Left ventricle myocardium superior (tissue), 1 donor: ENCODE measurements at regions not wholly inside any gene's neighbourhood (a gene's known extent, or its start where the extent isn't known, plus 50 kb on each side); places are given as distances from the start of the nearest gene placed in this dataset.
A peak's percentile ranks its signal among the peaks of the same experiment; 100 is the strongest.

ENCODE experiments used
- ATAC-seq: fragments of 200-7000 bp; cut with Tn5 transposase; one replicate; pipeline ENCODE4 v1.9.1; 2020; ENCODE audit warnings: mild to moderate bottlenecking, moderate library complexity
- DNase-seq: peaks from one replicate; pipeline ENCODE4 v3.0.0-alpha.2; 2020
- intact Hi-C: fragments of 100-400 bp; cut with micrococcal nuclease; formaldehyde crosslinking; loops from one replicate; pipeline ENCODE4 v1.11.0; 2022
- donor health status: DM: no; HTN: yes; CAD: no; lungs with severe emphysema.

GRCh38 chr3:72458375-72458774, 389.9 kb downstream of the SHQ1 start:
- intact Hi-C loops = no loop called here
- ATAC-seq = no peak

GRCh38 chr3:72454441-72454840, 393.8 kb downstream of the SHQ1 start:
- intact Hi-C loops = no loop called here
- ATAC-seq = no peak
- no peak for DNase-seq

More at GRCh38 chr3:72458375-72458774, 389.9 kb downstream of the SHQ1 start:
- no peak for DNase-seq

DNA sequence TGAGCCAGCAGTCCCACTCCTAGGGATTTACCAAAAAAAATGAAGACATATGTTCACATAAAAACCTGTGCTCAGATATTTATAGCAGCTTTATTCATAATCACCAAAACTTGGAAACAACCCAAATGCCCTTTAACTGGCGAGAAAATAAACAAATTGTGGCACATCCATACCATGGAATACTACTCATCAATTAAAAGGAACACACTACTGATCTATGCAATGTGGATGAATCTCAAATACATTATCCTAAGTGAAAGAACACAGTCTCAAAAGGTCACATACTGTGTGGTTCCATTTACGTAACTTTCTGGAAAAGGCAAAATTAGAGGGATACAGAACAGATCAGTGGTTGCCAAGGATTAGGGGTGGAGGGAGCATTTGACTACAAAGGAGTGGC, 394.5 kb downstream of the SHQ1 start:
- ATAC-seq (no peak), DNase-seq (no peak)
- intact Hi-C loops = no loop called here

DNA sequence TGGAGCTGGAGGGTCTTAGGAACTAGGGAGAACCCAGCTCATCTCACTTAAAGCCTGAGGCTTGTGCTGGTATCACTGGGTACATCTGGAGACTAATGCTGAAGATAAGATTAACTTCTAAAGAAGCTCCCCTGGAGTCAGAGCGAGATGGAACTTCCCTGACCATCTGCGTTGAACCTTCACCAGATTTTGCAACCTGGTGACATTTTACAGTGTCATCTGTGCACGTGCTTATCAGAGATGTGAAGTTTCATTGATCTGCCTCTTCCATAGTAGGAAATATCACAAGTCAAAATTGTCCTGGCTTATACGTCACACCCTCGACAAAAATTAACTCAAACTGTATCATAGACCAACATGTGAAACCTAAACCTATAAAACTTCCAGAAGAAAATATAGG, 395.5 kb downstream of the SHQ1 start:
- no peak for ATAC-seq
- intact Hi-C loops = no loop called here
- no peak for DNase-seq

- no peak for ATAC-seq
- intact Hi-C loops = no loop called here
Measured at GRCh38 chr3:72451841-72452240, 396.4 kb downstream of the SHQ1 start.

DNA sequence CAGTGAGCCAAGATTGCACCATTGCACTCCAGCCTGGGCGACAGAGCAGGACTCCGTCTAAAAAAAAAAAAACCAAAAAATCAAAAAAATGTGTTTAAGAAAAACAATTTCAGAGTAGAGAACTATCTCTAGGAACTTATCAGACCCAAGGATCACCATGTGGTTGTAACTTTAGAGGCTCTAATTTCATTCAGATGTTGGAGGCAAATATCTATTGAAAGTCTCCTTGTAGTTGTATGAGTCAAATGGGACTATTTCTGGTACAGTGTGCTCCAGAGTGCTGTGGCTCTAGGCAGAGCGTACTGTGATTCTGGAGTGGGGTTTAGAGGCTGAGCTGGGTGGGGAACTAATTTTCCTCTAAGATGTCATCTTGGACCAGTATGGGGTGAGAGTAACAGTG, 398.7 kb downstream of the SHQ1 start:
- ATAC-seq = no peak
- no peak for DNase-seq
- intact Hi-C loops = loop anchor here (10.0 kb wide), 1 partner anchor 365 kb away; no protein-coding TSS in a partner anchor

More at GRCh38 chr3:72451841-72452240, 396.4 kb downstream of the SHQ1 start:
- DNase-seq = no peak

- DNase-seq (no peak), ATAC-seq (no peak)
- intact Hi-C loops = loop anchor here (10.0 kb wide), 1 partner anchor 366 kb away; no protein-coding TSS in a partner anchor
Measured at GRCh38 chr3:72448858-72449257, 399.4 kb downstream of the SHQ1 start.

GRCh38 chr3:72448375-72448823, 399.8 kb downstream of the SHQ1 start:
- intact Hi-C loops = loop anchor here (10.0 kb wide), 1 partner anchor 366 kb away; no protein-coding TSS in a partner anchor
- DNase-seq (no peak), ATAC-seq (no peak)

GRCh38 chr3:72447059-72447946, 400.9 kb downstream of the SHQ1 start:
- peak; percentile 98 for ATAC-seq
- intact Hi-C loops = loop anchor here (10.0 kb wide), 1 partner anchor 367 kb away; no protein-coding TSS in a partner anchor
- peak; percentile 98 for DNase-seq

- intact Hi-C loops = loop anchor here (10.0 kb wide), 1 partner anchor 368 kb away; no protein-coding TSS in a partner anchor
- DNase-seq (no peak), ATAC-seq (peak; percentile 72)
Measured at GRCh38 chr3:72446218-72447058, 401.8 kb downstream of the SHQ1 start, which contains the start of gene RYBP. TSS of gene RYBP (minus strand) at chr3:72446621.

- ATAC-seq (no peak), DNase-seq (no peak)
- intact Hi-C loops = loop anchor here (10.0 kb wide), 1 partner anchor 369 kb away; no protein-coding TSS in a partner anchor
Measured at GRCh38 chr3:72445827-72446217, 402.4 kb downstream of the SHQ1 start.

DNA sequence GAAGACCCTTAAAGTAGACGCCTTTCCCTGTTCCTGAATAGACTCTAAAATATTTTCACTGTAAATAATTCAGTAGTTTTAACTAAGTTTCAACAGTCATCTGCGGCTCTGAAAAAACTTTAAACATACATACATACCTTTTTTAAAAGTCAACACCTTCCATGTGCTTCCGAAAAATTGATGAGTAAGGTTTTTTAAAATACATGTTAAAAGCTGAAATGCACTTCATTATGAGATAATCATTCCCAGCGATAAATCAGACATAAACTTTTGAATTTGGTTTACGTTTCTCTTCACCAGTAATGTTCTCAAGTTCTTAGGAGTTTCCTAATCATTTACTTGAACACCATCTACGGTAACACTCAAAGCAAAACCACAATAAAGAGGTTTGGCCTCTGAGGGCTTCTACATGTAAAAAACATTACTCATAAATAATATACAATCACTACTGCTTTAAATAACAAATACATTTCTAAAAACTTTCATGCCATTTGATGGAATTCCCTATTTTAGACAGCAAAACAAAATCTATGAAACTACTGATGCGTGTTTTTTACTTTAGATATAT, 403.5 kb downstream of the SHQ1 start:
- ATAC-seq (no peak), DNase-seq (no peak)
- intact Hi-C loops = loop anchor here (10.0 kb wide), 1 partner anchor 370 kb away; no protein-coding TSS in a partner anchor

- no peak for DNase-seq
- intact Hi-C loops = loop anchor here (10.0 kb wide), 1 partner anchor 372 kb away; no protein-coding TSS in a partner anchor
- no peak for ATAC-seq
Measured at GRCh38 chr3:72442759-72443158, 405.5 kb downstream of the SHQ1 start.

DNA sequence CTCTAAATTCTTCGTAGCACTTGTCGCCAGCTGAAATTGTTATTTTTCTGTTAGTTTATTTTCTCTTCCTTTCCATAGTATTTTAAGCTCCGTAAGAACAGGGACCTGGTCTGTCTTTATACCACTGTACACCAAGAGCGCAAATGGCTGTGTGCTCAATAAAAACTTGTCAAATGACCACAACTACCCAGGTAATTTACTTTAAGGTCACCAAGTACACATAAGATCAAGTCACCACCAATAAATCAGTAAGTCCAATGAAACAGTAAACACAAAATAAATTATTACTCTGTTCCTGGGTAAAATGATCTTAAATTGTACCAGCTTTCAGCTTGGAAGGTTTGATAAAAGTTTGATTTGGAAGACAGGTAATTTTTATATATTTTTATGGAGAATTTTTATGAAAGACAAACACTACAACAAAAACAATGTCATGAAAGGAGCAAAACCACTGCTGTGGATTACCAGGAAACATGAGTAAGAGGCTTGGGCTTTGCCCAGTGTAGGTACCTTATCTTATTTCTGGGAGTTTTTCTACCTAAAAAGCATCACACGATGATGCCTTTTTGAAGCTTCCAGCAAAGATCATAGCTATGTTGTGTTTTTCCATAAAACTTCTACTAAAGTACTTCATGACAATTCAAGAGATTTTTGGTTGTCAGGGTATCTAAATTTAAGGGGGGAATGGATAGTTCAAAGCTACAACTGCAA, 406.8 kb downstream of the SHQ1 start:
- no peak for DNase-seq
- ATAC-seq = no peak
- intact Hi-C loops = loop anchor here (10.0 kb wide), 1 partner anchor 373 kb away; no protein-coding TSS in a partner anchor

DNA sequence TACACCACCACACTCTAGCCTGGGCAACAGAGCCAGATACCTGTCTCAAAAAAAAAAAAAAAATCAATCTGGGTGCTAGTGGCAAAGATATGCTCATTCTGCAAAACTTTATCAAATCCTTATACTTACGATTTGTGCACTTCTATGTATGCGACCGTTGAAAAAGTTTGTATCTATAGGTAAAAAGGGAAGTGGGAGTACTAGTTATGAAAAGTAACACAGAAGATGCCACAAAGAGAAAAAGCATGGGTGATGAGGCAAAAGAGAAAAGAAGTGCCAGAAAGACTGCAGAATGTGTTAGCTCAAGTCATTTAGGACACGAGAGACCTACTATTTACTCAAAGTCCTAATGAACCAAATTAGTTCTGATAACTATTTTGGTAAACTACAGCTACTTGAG, 407.8 kb downstream of the SHQ1 start:
- DNase-seq (no peak), ATAC-seq (no peak)
- intact Hi-C loops = loop anchor here (10.0 kb wide), 1 partner anchor 374 kb away; no protein-coding TSS in a partner anchor

DNA sequence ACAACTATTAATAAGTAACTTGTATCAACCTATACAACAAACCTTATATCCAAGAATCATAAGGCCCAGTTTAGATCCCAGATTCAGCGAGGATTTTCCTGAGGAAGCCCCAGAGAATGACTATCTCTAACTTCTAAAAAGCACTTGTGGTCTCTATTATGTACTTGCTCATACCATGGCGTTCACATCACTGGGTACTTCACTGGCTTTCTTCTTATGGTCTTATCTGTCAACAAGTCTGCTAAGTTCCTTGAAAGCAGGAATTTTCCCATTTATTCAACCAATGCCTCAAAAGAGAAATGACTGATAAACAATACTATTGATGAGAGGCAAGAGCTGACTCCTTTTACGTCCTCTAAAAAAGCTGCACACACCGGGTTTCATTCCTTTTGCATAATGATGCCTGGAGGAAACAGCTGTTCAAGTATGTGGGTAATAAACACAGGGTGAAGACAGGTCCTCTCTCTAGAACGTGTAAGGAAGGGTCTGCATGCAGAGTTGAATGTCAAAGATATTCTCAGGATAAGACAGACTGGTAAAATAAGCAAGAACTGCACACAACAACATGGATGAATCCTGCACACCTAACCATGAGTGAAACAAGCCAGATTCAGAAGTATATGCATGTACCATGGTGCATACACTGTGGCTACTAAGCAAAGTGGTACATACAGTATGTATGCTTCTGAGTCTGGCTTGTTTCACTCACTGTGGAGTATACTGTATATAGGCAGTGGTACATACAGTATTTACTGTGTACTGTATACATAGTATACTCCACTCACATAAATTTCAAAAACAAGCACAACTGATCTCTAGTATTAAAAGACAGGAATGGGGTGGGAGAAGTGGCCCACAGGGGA, 408.7 kb downstream of the SHQ1 start:
- DNase-seq (no peak), ATAC-seq (no peak)
- intact Hi-C loops = loop anchor here (10.0 kb wide), 1 partner anchor 375 kb away; no protein-coding TSS in a partner anchor

- DNase-seq = no peak
- ATAC-seq = peak; percentile 51
- intact Hi-C loops = no loop called here
Measured at GRCh38 chr3:72437661-72438406, 410.4 kb downstream of the SHQ1 start.
